HCT116 (cell line): ENCODE measurements at regions not wholly inside any gene's neighbourhood (a gene's known extent, or its start where the extent isn't known, plus 50 kb on each side); places are given as distances from the start of the nearest gene placed in this dataset.

Experiments used
- ATAC-seq: fragments of 200-7000 bp; cut with Tn5 transposase; 2 replicates; pipeline ENCODE4 v1.9.1; 2020; ENCODE audit warnings: mild to moderate bottlenecking, moderate library complexity
- BruUV-seq: library from RNA; stranded (reverse); fragments of 400-500 nt; replicated peaks from 2 replicates; lab custom pipeline; 2021; lab: Mats Ljungman, UMichigan
- CTCF ChIA-PET: fragments of 300-600 bp; sonication (Branson Sonifier 250); formaldehyde crosslinking; loops from one replicate; lab custom pipeline; 2021; ENCODE audit warnings: antibody characterized with exemption; lab: Charles Lee
- POLR2A ChIA-PET: fragments of 300-600, 350-600 bp; sonication (Branson Sonifier 250); formaldehyde crosslinking; loops from one replicate; lab custom pipeline; 2021; ENCODE audit warnings: antibody characterized with exemption; lab: Charles Lee
- RAD21 ChIA-PET, 2 experiments: fragments of 300-600 bp; sonication (Branson Sonifier 250); formaldehyde crosslinking; loops; one replicate each; lab custom pipeline; 2023; ENCODE audit warnings: low total read pairs in 2 of 2; ENCODE audit not compliant: uncharacterized antibody in 2 of 2, unreplicated experiment in 2 of 2, low non-redundant PET in 1 of 2; lab: Charles Lee
- DNase-seq: peaks from one replicate; pipeline ENCODE4 v3.0.0-alpha.2; 2010; ENCODE audit warnings: low read depth, low spot score
- H2AFZ ChIP-seq: fragments of 200-600 bp; shearing (Covaris generic), sonication (generic); 2 replicates; pipeline ENCODE4 v1.6.1; 2017; ENCODE audit warnings: low read depth, mixed run types, mixed read lengths, antibody characterized with exemption, low read length; ENCODE audit not compliant: poor library complexity, severe bottlenecking
- H3K27ac ChIP-seq: 2 replicates; pipeline ENCODE4 v1.5.1; 2012; ENCODE audit warnings: low read depth, low read length
- H3K27me3 ChIP-seq: fragments of 200-600 bp; sonication (generic); 2 replicates; pipeline ENCODE4 v1.6.1; 2016; ENCODE audit warnings: mixed run types, low read length, mixed read lengths; ENCODE audit not compliant: insufficient read depth
- H3K36me3 ChIP-seq, 2 experiments: fragments of 200-500 bp in 1 of 2; fragments of 200-600 bp in 1 of 2; sonication (Bioruptor generic) in 1 of 2; sonication (generic) in 1 of 2; 2 replicates each; pipeline versions ENCODE4 v1.5.1 to v1.6.1; 2014 to 2016; ENCODE audit warnings: low read length in 2 of 2, inconsistent platforms in 1 of 2, mixed read lengths in 1 of 2, mixed run types in 1 of 2; ENCODE audit not compliant: insufficient read depth in 2 of 2, control insufficient read depth in 1 of 2
- H3K4me1 ChIP-seq, 2 experiments: fragments of 200-600 bp in 1 of 2; sonication (generic) in 1 of 2; 2 replicates each; pipeline versions ENCODE4 v1.5.1 to v1.6.1; 2012 to 2017; ENCODE audit warnings: low read length in 2 of 2, inconsistent platforms in 1 of 2, mild to moderate bottlenecking in 1 of 2, mixed read lengths in 1 of 2, mixed run types in 1 of 2, moderate library complexity in 1 of 2; ENCODE audit not compliant: insufficient read depth in 2 of 2, control insufficient read depth in 1 of 2
- H3K4me2 ChIP-seq: fragments of 200-600 bp; sonication (generic); 2 replicates; pipeline ENCODE4 v1.6.1; 2017; ENCODE audit warnings: mixed run types, low read length, mixed read lengths
- H3K4me3 ChIP-seq, 2 experiments: fragments of 200-600 bp in 1 of 2; sonication (generic) in 1 of 2; replicated peaks in 1 of 2; 2 replicates each; pipeline ENCODE4 v1.5.1; 2011 to 2016; ENCODE audit warnings: low read length in 2 of 2, control low read depth in 1 of 2, low read depth in 1 of 2, mild to moderate bottlenecking in 1 of 2, mixed read lengths in 1 of 2, mixed run types in 1 of 2
- H3K79me2 ChIP-seq: fragments of 200-600 bp; sonication (generic); 2 replicates; pipeline ENCODE4 v1.6.1; 2017; ENCODE audit warnings: mild to moderate bottlenecking, mixed run types, low read length, moderate library complexity, mixed read lengths; ENCODE audit not compliant: insufficient read depth
- H3K9ac ChIP-seq: fragments of 200-600 bp; sonication (generic); 2 replicates; pipeline ENCODE4 v1.6.1; 2016; ENCODE audit warnings: low read length, mixed read lengths
- H3K9me2 ChIP-seq: fragments of 200-600 bp; sonication (generic), shearing (Covaris generic); 2 replicates; pipeline ENCODE4 v1.6.1; 2017; ENCODE audit warnings: mixed run types, mild to moderate bottlenecking, moderate library complexity; ENCODE audit not compliant: insufficient read depth
- H3K9me3 ChIP-seq, 2 experiments: fragments of 200-500 bp in 1 of 2; fragments of 200-600 bp in 1 of 2; sonication (Bioruptor generic) in 1 of 2; sonication (generic) in 1 of 2; 2 replicates each; pipeline ENCODE4 v1.6.1; 2014 to 2017; ENCODE audit warnings: low read length in 2 of 2, mixed read lengths in 2 of 2, inconsistent platforms in 1 of 2, low read depth in 1 of 2, mild to moderate bottlenecking in 1 of 2, mixed run types in 1 of 2, moderate library complexity in 1 of 2; ENCODE audit not compliant: control insufficient read depth in 1 of 2, insufficient read depth in 1 of 2
- H4K20me1 ChIP-seq: fragments of 200-600 bp; sonication (generic), shearing (Covaris generic); 2 replicates; pipeline ENCODE4 v1.6.1; 2017; ENCODE audit warnings: mixed run types, mild to moderate bottlenecking, moderate library complexity; ENCODE audit not compliant: insufficient read depth
- CBX3 ChIP-seq: IDR thresholded peaks from 2 replicates; pipeline ENCODE4 v1.6.1; 2012; ENCODE audit warnings: low read depth
- CTCF ChIP-seq, 3 experiments: fragments of 200-600 bp in 1 of 3; sonication (generic) in 1 of 3; IDR thresholded peaks in 2 of 3; conservative IDR thresholded peaks in 1 of 3; 2 replicates each; pipeline ENCODE4 v1.5.1; 2012 to 2017; ENCODE audit warnings: low read depth in 2 of 3, low read length in 2 of 3, antibody characterized with exemption in 1 of 3, borderline replicate concordance in 1 of 3, control low read depth in 1 of 3, mild to moderate bottlenecking in 1 of 3, mixed read lengths in 1 of 3, mixed run types in 1 of 3, moderate library complexity in 1 of 3; ENCODE audit not compliant: insufficient read depth in 1 of 3
- EGR1 ChIP-seq: IDR thresholded peaks from 2 replicates; pipeline ENCODE4 v1.6.1; 2012; ENCODE audit warnings: low read depth
- EZH2phosphoT487 ChIP-seq: fragments of 200-600 bp; IDR thresholded peaks from 2 replicates; pipeline ENCODE4 v1.6.1; 2018; ENCODE audit warnings: antibody characterized with exemption, borderline replicate concordance
- MAX ChIP-seq: IDR thresholded peaks from 2 replicates; pipeline ENCODE4 v1.6.1; 2012
- POLR2AphosphoS5 ChIP-seq: IDR thresholded peaks from 2 replicates; pipeline ENCODE4 v1.6.1; 2011; ENCODE audit warnings: mild to moderate bottlenecking, low read depth, low read length, moderate library complexity
- RAD21 ChIP-seq: IDR thresholded peaks from 2 replicates; pipeline ENCODE4 v1.6.1; 2012; ENCODE audit warnings: low read depth, mild to moderate bottlenecking
- SIN3A ChIP-seq: IDR thresholded peaks from 2 replicates; pipeline ENCODE4 v1.6.1; 2012; ENCODE audit warnings: low read depth
- TCF7L2 ChIP-seq: IDR thresholded peaks from 2 replicates; pipeline ENCODE4 v1.7.0; 2011; ENCODE audit warnings: borderline replicate concordance, inconsistent platforms; ENCODE audit not compliant: insufficient read depth, insufficient read length; ENCODE audit errors: extremely low read depth
- YY1 ChIP-seq: IDR thresholded peaks from 2 replicates; pipeline ENCODE4 v1.6.1; 2011; ENCODE audit warnings: low read length, low read depth, moderate library complexity, mild to moderate bottlenecking; ENCODE audit not compliant: insufficient replicate concordance; ENCODE audit errors: extremely low read depth
- intact Hi-C: fragments of 100-400 bp; cut with micrococcal nuclease; formaldehyde crosslinking; loops from 2 replicates; pipeline ENCODE4 v1.10.0; 2022

- TF ChIP-seq EGR1 (no peak), RAD21 (no peak), CBX3 (no peak), EZH2phosphoT487 (no peak), YY1 (no peak), MAX (no peak), TCF7L2 (no peak)
Observed at GRCh38 chr4:121567748-121568147, 129.0 kb downstream of the ANXA5 start (continued).

GRCh38 chr4:121564840-121565375 lies 131.9 kb downstream of the ANXA5 start:
- TF ChIP-seq POLR2AphosphoS5 = no peak
- TF ChIP-seq SIN3A = no peak
- TF ChIP-seq CTCF (IDR thresholded peaks at IDR 0.05 in 2 of 3, conservative IDR thresholded peaks at IDR 0.05 in 1 of 3; ENCODE audit: borderline replicate concordance in 1 of 3, insufficient read depth in 1 of 3, low read depth in 2 of 3, low read length in 2 of 3) = no peak
- TF ChIP-seq EGR1 = no peak
- no peak for TF ChIP-seq EZH2phosphoT487
- no peaks in the 10 kb centered on the region for H3K79me2 ChIP-seq
- H3K4me1 ChIP-seq = no peaks in the 10 kb centered on the region
- no peaks in the 10 kb centered on the region for H3K9me3 ChIP-seq
- ATAC-seq (no peak), DNase-seq (no peak)
- H3K27ac ChIP-seq = no peak overlapping the region
- ChIA-PET POLR2A (no interaction called here), RAD21 (no interaction called here), CTCF (no interaction called here)
- H3K36me3 ChIP-seq = no peaks in the 10 kb centered on the region
- intact Hi-C loops = no loop called here
- no peak overlapping the region for H3K9ac ChIP-seq
- no TSS peak for BruUV-seq
- no peak overlapping the region for H3K4me2 ChIP-seq
- no peak overlapping the region for H2AFZ ChIP-seq
- no peaks in the 10 kb centered on the region for H4K20me1 ChIP-seq
- no peaks in the 10 kb centered on the region for H3K27me3 ChIP-seq
- H3K9me2 ChIP-seq = no peaks in the 10 kb centered on the region
- no peak overlapping the region for H3K4me3 ChIP-seq
